NB4 (cell line): ENCODE measurements at regions not wholly inside any gene's neighbourhood (a gene's known extent, or its start where the extent isn't known, plus 50 kb on each side); places are given as distances from the start of the nearest gene placed in this dataset.

ENCODE experiments used
- DNase-seq: peaks from one replicate; pipeline ENCODE4 v3.0.0; 2010; ENCODE audit warnings: low read depth
- H3K4me3 ChIP-seq: one replicate; pipeline ENCODE4 v1.5.1; 2011; ENCODE audit warnings: mild to moderate bottlenecking, low read depth, low read length, moderate library complexity
- CTCF ChIP-seq: IDR thresholded peaks from one replicate; pipeline ENCODE4 v1.5.1; 2012; ENCODE audit warnings: low read depth, low read length
- MAX ChIP-seq: IDR thresholded peaks from 2 replicates; pipeline ENCODE4 v1.6.1; 2011; ENCODE audit warnings: low read depth, low read length
- MYC ChIP-seq: IDR thresholded peaks from 2 replicates; pipeline ENCODE4 v1.6.1; 2011; ENCODE audit warnings: low read depth, low read length
- POLR2A ChIP-seq: IDR thresholded peaks from 2 replicates; pipeline ENCODE4 v1.6.1; 2011; ENCODE audit warnings: mild to moderate bottlenecking; ENCODE audit not compliant: insufficient read length; ENCODE audit errors: extremely low read depth

GRCh38 chr2:129061769-129062121, 743.1 kb upstream of the HS6ST1 start:
- H3K4me3 ChIP-seq, result no peak overlapping the region
- TF ChIP-seq POLR2A (no peak), CTCF (no peak), MYC (no peak), MAX (no peak)
- no peak for DNase-seq

GRCh38 chr2:129062146-129062912, 743.7 kb upstream of the HS6ST1 start:
- TF ChIP-seq CTCF (no peak), MAX (no peak), POLR2A (no peak), MYC (no peak)
- no peak overlapping the region for H3K4me3 ChIP-seq
- no peak for DNase-seq

GRCh38 chr2:129067070-129067469, 748.4 kb upstream of the HS6ST1 start:
- TF ChIP-seq POLR2A, result no peak
- no peak for TF ChIP-seq MYC
- TF ChIP-seq CTCF, result no peak
- TF ChIP-seq MAX, result no peak
- no peak for DNase-seq
- no peak overlapping the region for H3K4me3 ChIP-seq

- TF ChIP-seq POLR2A, result no peak
- no peak for TF ChIP-seq MYC
- no peak for DNase-seq
- H3K4me3 ChIP-seq, result no peak overlapping the region
Measured at GRCh38 chr2:129067953-129068352, 749.3 kb upstream of the HS6ST1 start.

- TF ChIP-seq MAX (no peak), CTCF (no peak), POLR2A (no peak), MYC (no peak)
- no peak overlapping the region for H3K4me3 ChIP-seq
- DNase-seq, result no peak
Measured at GRCh38 chr2:129068543-129068942, 749.9 kb upstream of the HS6ST1 start.

GRCh38 chr2:129069875-129070594, 751.4 kb upstream of the HS6ST1 start:
- DNase-seq, result no peak
- no peak overlapping the region for H3K4me3 ChIP-seq
- TF ChIP-seq CTCF, result no peak
